NCI-H1105 treated with DMSO at 0.1 percent for 48 hours (cell line): ENCODE measurements at regions not wholly inside any gene's neighbourhood (a gene's known extent, or its start where the extent isn't known, plus 50 kb on each side); places are given as distances from the start of the nearest gene placed in this dataset.

Experiments used
- DNase-seq: peaks from one replicate; lab custom pipeline; 2025; lab: John Stamatoyannopoulos, UW

GRCh38 chr15:26374806-26375205, 398.1 kb downstream of the GABRB3 start:
- DNase-seq = no peak

GRCh38 chr15:26372706-26373105, 400.2 kb downstream of the GABRB3 start:
- no peak for DNase-seq

- DNase-seq = no peak
Measured at GRCh38 chr15:26365077-26365476, 407.8 kb downstream of the GABRB3 start.

- DNase-seq = no peak
Measured at GRCh38 chr15:26359855-26360254, 413.0 kb downstream of the GABRB3 start.

- no peak for DNase-seq
Measured at GRCh38 chr15:26358708-26359107, 414.2 kb downstream of the GABRB3 start.

- DNase-seq = no peak
Measured at GRCh38 chr15:26357653-26358052, 415.2 kb downstream of the GABRB3 start.

GRCh38 chr15:26355472-26356074, 417.3 kb downstream of the GABRB3 start:
- peak; percentile 46 for DNase-seq

GRCh38 chr15:26352909-26353308, 420.0 kb downstream of the GABRB3 start:
- DNase-seq = no peak

GRCh38 chr15:26352406-26352805, 420.5 kb downstream of the GABRB3 start:
- no peak for DNase-seq

GRCh38 chr15:26325495-26325894, 447.4 kb downstream of the GABRB3 start:
- no peak for DNase-seq

GRCh38 chr15:26323566-26323965, 449.3 kb downstream of the GABRB3 start:
- no peak for DNase-seq

GRCh38 chr15:26318689-26319088, 454.2 kb downstream of the GABRB3 start:
- no peak for DNase-seq

GRCh38 chr15:26314577-26314976, 451.4 kb upstream of the ATP10A start:
- no peak for DNase-seq

- no peak for DNase-seq
Measured at GRCh38 chr15:26311710-26312236, 448.6 kb upstream of the ATP10A start.

- no peak for DNase-seq
Measured at GRCh38 chr15:26298659-26299170, 435.6 kb upstream of the ATP10A start.

GRCh38 chr15:26298010-26298658, 435.0 kb upstream of the ATP10A start:
- DNase-seq = no peak

GRCh38 chr15:26295336-26296085, 432.4 kb upstream of the ATP10A start:
- peak; percentile 1 for DNase-seq

GRCh38 chr15:26294059-26294689, 431.0 kb upstream of the ATP10A start:
- no peak for DNase-seq

- peak; percentile 0 for DNase-seq
Measured at GRCh38 chr15:26287381-26287780, 424.3 kb upstream of the ATP10A start.

GRCh38 chr15:26280281-26280680, 417.2 kb upstream of the ATP10A start:
- DNase-seq = no peak

- no peak for DNase-seq
Measured at GRCh38 chr15:26261966-26262365, 398.8 kb upstream of the ATP10A start.

- DNase-seq = no peak
Measured at GRCh38 chr15:26261413-26261812, 398.3 kb upstream of the ATP10A start.
